Neural progenitor cell (in vitro differentiated cells): ENCODE measurements at regions not wholly inside any gene's neighbourhood (a gene's known extent, or its start where the extent isn't known, plus 50 kb on each side); places are given as distances from the start of the nearest gene placed in this dataset.

Experiments used
- DNase-seq: peaks from one replicate; pipeline ENCODE4 v3.0.0-alpha.2; 2016; ENCODE audit warnings: low spot score
- H2AFZ ChIP-seq: fragments of 200-600 bp; sonication (generic); replicated peaks from 2 replicates; pipeline ENCODE4 v1.6.1; 2016; ENCODE audit warnings: antibody characterized with exemption
- H3F3A ChIP-seq: fragments of 200-600 bp; sonication (generic); 2 replicates; pipeline ENCODE4 v1.6.1; 2016; ENCODE audit warnings: antibody characterized with exemption, low read depth
- H3K27ac ChIP-seq: fragments of 200-600 bp; sonication (generic); 2 replicates; pipeline ENCODE4 v1.5.1; 2016; ENCODE audit warnings: mild to moderate bottlenecking
- H3K27me3 ChIP-seq: fragments of 200-600 bp; sonication (generic); 2 replicates; pipeline ENCODE4 v1.6.1; 2016; ENCODE audit warnings: mild to moderate bottlenecking, moderate library complexity
- H3K36me3 ChIP-seq: fragments of 200-600 bp; sonication (generic); 2 replicates; pipeline ENCODE4 v1.5.1; 2016
- H3K4me1 ChIP-seq: fragments of 200-600 bp; sonication (generic); 2 replicates; pipeline ENCODE4 v1.6.1; 2016; ENCODE audit warnings: mixed run types
- H3K4me2 ChIP-seq: fragments of 200-600 bp; sonication (generic); 2 replicates; pipeline ENCODE4 v1.6.1; 2016
- H3K4me3 ChIP-seq: fragments of 200-600 bp; sonication (generic); 2 replicates; pipeline ENCODE4 v1.5.1; 2016
- H3K79me2 ChIP-seq: fragments of 200-600 bp; sonication (generic); 2 replicates; pipeline ENCODE4 v1.6.1; 2016; ENCODE audit warnings: low read depth
- H3K9ac ChIP-seq: fragments of 200-600 bp; sonication (generic); 2 replicates; pipeline ENCODE4 v1.6.1; 2016
- H3K9me3 ChIP-seq: fragments of 200-600 bp; sonication (generic); 2 replicates; pipeline ENCODE4 v1.5.1; 2016; ENCODE audit warnings: low read depth
- H4K20me1 ChIP-seq: fragments of 200-600 bp; sonication (generic); 2 replicates; pipeline ENCODE4 v1.6.1; 2016; ENCODE audit warnings: low read depth
- H3K27ac Mint-ChIP-seq: 3 replicates; pipeline ENCODE4 v1.8.0; 2021; ENCODE audit warnings: mixed read lengths
- H3K27me3 Mint-ChIP-seq: 2 replicates; pipeline ENCODE4 v1.8.0; 2022; ENCODE audit warnings: low read depth, mild to moderate bottlenecking, inconsistent platforms, moderate library complexity, mixed read lengths; ENCODE audit not compliant: insufficient read depth
- H3K36me3 Mint-ChIP-seq: 3 replicates; pipeline ENCODE4 v1.8.0; 2021; ENCODE audit warnings: mixed read lengths
- H3K4me1 Mint-ChIP-seq: 3 replicates; pipeline ENCODE4 v1.8.0; 2021; ENCODE audit warnings: mixed read lengths
- H3K4me3 Mint-ChIP-seq: 3 replicates; pipeline ENCODE4 v1.8.0; 2021; ENCODE audit warnings: mild to moderate bottlenecking, moderate library complexity, mixed read lengths
- H3K9me3 Mint-ChIP-seq: 3 replicates; pipeline ENCODE4 v1.8.0; 2020; ENCODE audit warnings: mixed read lengths
- CTCF ChIP-seq: fragments of 200-600 bp; sonication (generic); IDR thresholded peaks from 2 replicates; pipeline ENCODE4 v1.5.1; 2017; ENCODE audit warnings: antibody characterized with exemption, mild to moderate bottlenecking
- EZH2 ChIP-seq: fragments of 200-600 bp; sonication (generic); IDR thresholded peaks from 2 replicates; pipeline ENCODE4 v1.6.1; 2017; ENCODE audit warnings: antibody characterized with exemption, mild to moderate bottlenecking, moderate library complexity
- EZH2phosphoT487 ChIP-seq: fragments of 200-600 bp; sonication (generic); IDR thresholded peaks from 2 replicates; pipeline ENCODE4 v1.6.1; 2017; ENCODE audit warnings: antibody characterized with exemption

- Mint-ChIP-seq H3K27me3 (peaks cover 3% of the 10 kb centered on the region), H3K9me3 (no peaks in the 10 kb centered on the region), H3K27ac (no peak overlapping the region), H3K4me3 (no peak overlapping the region), H3K4me1 (peaks cover 7% of the 10 kb centered on the region), H3K36me3 (no peaks in the 10 kb centered on the region)
- Histone ChIP-seq H3K9me3 (no peaks in the 10 kb centered on the region), H3F3A (no peaks in the 10 kb centered on the region), H4K20me1 (no peaks in the 10 kb centered on the region), H3K4me2 (no peak overlapping the region), H3K4me1 (no peaks in the 10 kb centered on the region), H3K9ac (no peak overlapping the region), H3K27ac (no peak overlapping the region), H3K79me2 (no peaks in the 10 kb centered on the region), H2AFZ (no peak overlapping the region), H3K4me3 (no peak overlapping the region), H3K36me3 (no peaks in the 10 kb centered on the region), H3K27me3 (no peaks in the 10 kb centered on the region)
- DNase-seq: no peak
- no peak for TF ChIP-seq CTCF
- TF ChIP-seq EZH2phosphoT487: no peak
- TF ChIP-seq EZH2: no peak
Observed at GRCh38 chr13:78909276-78909675, 250.3 kb upstream of the OBI1 start.

GRCh38 chr13:78907006-78907405 lies 248.1 kb upstream of the OBI1 start:
- no peak for TF ChIP-seq CTCF
- TF ChIP-seq EZH2: no peak
- TF ChIP-seq EZH2phosphoT487: no peak
- no peak for DNase-seq
- Mint-ChIP-seq H3K27ac (no peak overlapping the region), H3K36me3 (no peaks in the 10 kb centered on the region), H3K4me3 (no peak overlapping the region), H3K27me3 (peaks cover 3% of the 10 kb centered on the region), H3K9me3 (no peaks in the 10 kb centered on the region), H3K4me1 (peaks cover 7% of the 10 kb centered on the region)
- Histone ChIP-seq H3K27ac (no peak overlapping the region), H3K36me3 (no peaks in the 10 kb centered on the region), H3K79me2 (no peaks in the 10 kb centered on the region), H3K9ac (no peak overlapping the region), H4K20me1 (no peaks in the 10 kb centered on the region), H2AFZ (no peak overlapping the region), H3K27me3 (no peaks in the 10 kb centered on the region), H3K4me1 (no peaks in the 10 kb centered on the region), H3K4me3 (no peak overlapping the region), H3K4me2 (no peak overlapping the region), H3F3A (no peaks in the 10 kb centered on the region), H3K9me3 (no peaks in the 10 kb centered on the region)

- no peaks in the 10 kb centered on the region for H3K9me3 ChIP-seq
- Mint-ChIP-seq H3K4me1 (no peaks in the 10 kb centered on the region), H3K27ac (no peak overlapping the region), H3K36me3 (no peaks in the 10 kb centered on the region), H3K4me3 (no peak overlapping the region), H3K9me3 (peaks cover 3% of the 10 kb centered on the region), H3K27me3 (peaks cover 2% of the 10 kb centered on the region)
- H3K27me3 ChIP-seq: no peaks in the 10 kb centered on the region
- no peak overlapping the region for H3K27ac ChIP-seq
- H3K4me1 ChIP-seq: no peaks in the 10 kb centered on the region
- no peaks in the 10 kb centered on the region for H3K79me2 ChIP-seq
- no peaks in the 10 kb centered on the region for H3K36me3 ChIP-seq
- no peaks in the 10 kb centered on the region for H4K20me1 ChIP-seq
- no peaks in the 10 kb centered on the region for H3F3A ChIP-seq
- TF ChIP-seq EZH2phosphoT487: no peak
- no peak for TF ChIP-seq CTCF
- TF ChIP-seq EZH2: no peak
- no peak overlapping the region for H3K4me3 ChIP-seq
- H2AFZ ChIP-seq: no peak overlapping the region
- H3K9ac ChIP-seq: no peak overlapping the region
- H3K4me2 ChIP-seq: no peak overlapping the region
- DNase-seq: no peak
Observed at GRCh38 chr13:78897200-78897599, 238.2 kb upstream of the OBI1 start.

- no peak overlapping the region for H3K27ac Mint-ChIP-seq
- no peaks in the 10 kb centered on the region for H3K9me3 Mint-ChIP-seq
- Histone ChIP-seq H3K36me3 (no peaks in the 10 kb centered on the region), H3K4me3 (no peak overlapping the region), H4K20me1 (no peaks in the 10 kb centered on the region), H3K9me3 (no peaks in the 10 kb centered on the region), H2AFZ (no peak overlapping the region), H3K79me2 (no peaks in the 10 kb centered on the region), H3K27ac (no peak overlapping the region), H3K9ac (no peak overlapping the region), H3K4me2 (no peak overlapping the region), H3F3A (no peaks in the 10 kb centered on the region), H3K27me3 (no peaks in the 10 kb centered on the region), H3K4me1 (no peaks in the 10 kb centered on the region)
- no peaks in the 10 kb centered on the region for H3K36me3 Mint-ChIP-seq
- H3K4me1 Mint-ChIP-seq: peaks cover 12% of the 10 kb centered on the region
- no peak for DNase-seq
- no peaks in the 10 kb centered on the region for H3K27me3 Mint-ChIP-seq
- TF ChIP-seq EZH2: no peak
- no peak overlapping the region for H3K4me3 Mint-ChIP-seq
Observed at GRCh38 chr13:78884571-78884970, 225.6 kb upstream of the OBI1 start.
